HL-60 (cell line): ENCODE measurements at regions not wholly inside any gene's neighbourhood (a gene's known extent, or its start where the extent isn't known, plus 50 kb on each side); places are given as distances from the start of the nearest gene placed in this dataset.
"Not testable (repeated sequence)": the region's sequence is repeated elsewhere in the genome, so short reads cannot be mapped to it uniquely, and the experiment has no call there.

Source experiments
- DNase-seq, 2 experiments: peaks; one replicate each; pipeline ENCODE4 v3.0.0-alpha.2; 2010 to 2020; ENCODE audit warnings: low read depth in 1 of 2, low spot score in 1 of 2
- H3K27ac ChIP-seq: fragments of 250-450 bp; sonication (Bioruptor Pico); replicated peaks from 2 replicates; pipeline ENCODE4 v1.5.1; 2020; ENCODE audit warnings: mild to moderate bottlenecking, moderate library complexity
- H3K27me3 ChIP-seq: fragments of 250-450 bp; sonication (Bioruptor Pico); 2 replicates; pipeline ENCODE4 v1.5.1; 2021; ENCODE audit warnings: mild to moderate bottlenecking, moderate library complexity; ENCODE audit not compliant: insufficient read depth, poor library complexity, severe bottlenecking
- H3K4me3 ChIP-seq: replicated peaks from 2 replicates; pipeline ENCODE4 v1.5.1; 2011; ENCODE audit warnings: mild to moderate bottlenecking, control low read depth, low read length; ENCODE audit not compliant: insufficient read depth
- GABPA ChIP-seq: IDR thresholded peaks from 2 replicates; pipeline ENCODE4 v1.6.1; 2012; ENCODE audit warnings: low read depth
- POLR2AphosphoS5 ChIP-seq: IDR thresholded peaks from 2 replicates; pipeline ENCODE4 v1.6.1; 2012; ENCODE audit warnings: low read depth
- SPI1 ChIP-seq: IDR thresholded peaks from 2 replicates; pipeline ENCODE4 v1.6.1; 2012; ENCODE audit warnings: low read depth, mild to moderate bottlenecking, borderline replicate concordance
- TF ChIP-seq, protein P1 (sequence below): IDR thresholded peaks from 2 replicates; pipeline ENCODE4 v1.6.1; 2012; ENCODE audit warnings: low read depth; ENCODE audit not compliant: insufficient replicate concordance
- TF ChIP-seq, protein P2 (sequence below): IDR thresholded peaks from one replicate; pipeline ENCODE4 v1.5.1; 2011; ENCODE audit warnings: low read length, control low read depth, inconsistent platforms; ENCODE audit not compliant: insufficient read depth

DNA sequence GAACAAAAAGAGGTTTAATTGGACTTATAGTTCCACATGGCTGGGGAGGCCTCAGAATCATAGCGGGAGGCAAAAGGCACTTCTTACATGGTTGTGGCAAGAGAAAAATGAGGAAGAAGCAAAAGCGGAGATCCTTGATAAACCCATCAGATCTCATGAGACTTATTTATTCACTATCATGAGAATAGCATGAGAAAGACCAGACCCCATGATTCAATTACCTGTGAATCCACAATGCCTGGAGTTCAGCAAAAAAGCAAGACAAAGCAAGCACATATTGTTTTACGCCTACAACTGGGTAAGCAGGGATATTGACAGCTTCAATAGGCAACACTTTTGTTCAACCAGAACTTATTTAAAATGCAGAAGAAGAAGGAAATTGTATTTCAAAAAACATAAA lies 218.2 kb downstream of the RPL10L start:
- TF ChIP-seq POLR2AphosphoS5 (no peak), SPI1 (no peak), GABPA (no peak)
- TF ChIP-seq, protein P1, sequence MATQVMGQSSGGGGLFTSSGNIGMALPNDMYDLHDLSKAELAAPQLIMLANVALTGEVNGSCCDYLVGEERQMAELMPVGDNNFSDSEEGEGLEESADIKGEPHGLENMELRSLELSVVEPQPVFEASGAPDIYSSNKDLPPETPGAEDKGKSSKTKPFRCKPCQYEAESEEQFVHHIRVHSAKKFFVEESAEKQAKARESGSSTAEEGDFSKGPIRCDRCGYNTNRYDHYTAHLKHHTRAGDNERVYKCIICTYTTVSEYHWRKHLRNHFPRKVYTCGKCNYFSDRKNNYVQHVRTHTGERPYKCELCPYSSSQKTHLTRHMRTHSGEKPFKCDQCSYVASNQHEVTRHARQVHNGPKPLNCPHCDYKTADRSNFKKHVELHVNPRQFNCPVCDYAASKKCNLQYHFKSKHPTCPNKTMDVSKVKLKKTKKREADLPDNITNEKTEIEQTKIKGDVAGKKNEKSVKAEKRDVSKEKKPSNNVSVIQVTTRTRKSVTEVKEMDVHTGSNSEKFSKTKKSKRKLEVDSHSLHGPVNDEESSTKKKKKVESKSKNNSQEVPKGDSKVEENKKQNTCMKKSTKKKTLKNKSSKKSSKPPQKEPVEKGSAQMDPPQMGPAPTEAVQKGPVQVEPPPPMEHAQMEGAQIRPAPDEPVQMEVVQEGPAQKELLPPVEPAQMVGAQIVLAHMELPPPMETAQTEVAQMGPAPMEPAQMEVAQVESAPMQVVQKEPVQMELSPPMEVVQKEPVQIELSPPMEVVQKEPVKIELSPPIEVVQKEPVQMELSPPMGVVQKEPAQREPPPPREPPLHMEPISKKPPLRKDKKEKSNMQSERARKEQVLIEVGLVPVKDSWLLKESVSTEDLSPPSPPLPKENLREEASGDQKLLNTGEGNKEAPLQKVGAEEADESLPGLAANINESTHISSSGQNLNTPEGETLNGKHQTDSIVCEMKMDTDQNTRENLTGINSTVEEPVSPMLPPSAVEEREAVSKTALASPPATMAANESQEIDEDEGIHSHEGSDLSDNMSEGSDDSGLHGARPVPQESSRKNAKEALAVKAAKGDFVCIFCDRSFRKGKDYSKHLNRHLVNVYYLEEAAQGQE, result no peak
- TF ChIP-seq, protein P2, sequence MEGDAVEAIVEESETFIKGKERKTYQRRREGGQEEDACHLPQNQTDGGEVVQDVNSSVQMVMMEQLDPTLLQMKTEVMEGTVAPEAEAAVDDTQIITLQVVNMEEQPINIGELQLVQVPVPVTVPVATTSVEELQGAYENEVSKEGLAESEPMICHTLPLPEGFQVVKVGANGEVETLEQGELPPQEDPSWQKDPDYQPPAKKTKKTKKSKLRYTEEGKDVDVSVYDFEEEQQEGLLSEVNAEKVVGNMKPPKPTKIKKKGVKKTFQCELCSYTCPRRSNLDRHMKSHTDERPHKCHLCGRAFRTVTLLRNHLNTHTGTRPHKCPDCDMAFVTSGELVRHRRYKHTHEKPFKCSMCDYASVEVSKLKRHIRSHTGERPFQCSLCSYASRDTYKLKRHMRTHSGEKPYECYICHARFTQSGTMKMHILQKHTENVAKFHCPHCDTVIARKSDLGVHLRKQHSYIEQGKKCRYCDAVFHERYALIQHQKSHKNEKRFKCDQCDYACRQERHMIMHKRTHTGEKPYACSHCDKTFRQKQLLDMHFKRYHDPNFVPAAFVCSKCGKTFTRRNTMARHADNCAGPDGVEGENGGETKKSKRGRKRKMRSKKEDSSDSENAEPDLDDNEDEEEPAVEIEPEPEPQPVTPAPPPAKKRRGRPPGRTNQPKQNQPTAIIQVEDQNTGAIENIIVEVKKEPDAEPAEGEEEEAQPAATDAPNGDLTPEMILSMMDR, result no peak
- Histone ChIP-seq H3K4me3 (no peak overlapping the region), H3K27me3 (no peaks in the 10 kb centered on the region), H3K27ac (no peak overlapping the region)
- DNase-seq, result no peak

DNA sequence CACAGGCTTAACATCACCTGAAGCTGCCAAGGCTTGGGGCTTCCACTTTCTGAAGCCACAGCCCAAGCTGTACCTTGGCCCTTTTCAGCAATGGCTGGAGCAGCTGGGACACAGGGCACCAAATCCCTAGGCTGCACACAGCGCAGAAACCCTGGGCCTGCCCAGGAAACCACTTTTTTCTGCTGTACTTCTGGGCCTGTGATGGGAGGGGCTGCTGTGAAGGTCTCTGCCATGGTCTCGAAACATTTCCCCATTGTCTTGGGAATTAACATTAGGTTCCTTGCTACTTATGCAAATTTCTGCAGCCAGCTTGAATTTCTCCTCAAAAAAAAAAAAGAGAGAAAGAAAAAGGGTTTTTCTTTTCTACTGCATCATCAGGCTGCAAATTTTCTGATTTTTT lies 219.1 kb downstream of the RPL10L start:
- DNase-seq, result no peak
- no peak overlapping the region for H3K4me3 ChIP-seq
- no peak overlapping the region for H3K27ac ChIP-seq
- no peak for TF ChIP-seq POLR2AphosphoS5
- TF ChIP-seq, protein P1, result no peak
- no peak for TF ChIP-seq SPI1
- TF ChIP-seq GABPA, result no peak
- TF ChIP-seq, protein P2, result no peak
- no peaks in the 10 kb centered on the region for H3K27me3 ChIP-seq

DNA sequence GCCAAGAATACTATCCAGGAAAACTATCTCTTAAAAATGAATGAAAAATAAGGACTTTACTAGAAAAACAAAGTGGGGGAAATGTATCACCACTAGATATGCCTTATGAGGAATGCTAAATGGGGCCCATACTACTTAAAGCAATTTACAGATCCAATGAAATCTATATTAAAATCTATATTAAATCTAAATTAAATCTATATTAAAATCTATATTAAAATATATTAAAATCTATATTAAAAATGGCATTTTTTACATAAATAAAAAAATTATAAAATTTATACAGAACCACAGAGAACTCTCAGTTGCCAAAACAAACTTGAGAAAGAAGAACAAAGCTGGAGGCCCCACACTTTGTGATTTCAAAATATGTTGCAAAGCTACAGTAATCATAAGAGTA lies 234.5 kb downstream of the RPL10L start:
- H3K27ac ChIP-seq, result no peak overlapping the region
- DNase-seq, result no peak
- no peaks in the 10 kb centered on the region for H3K27me3 ChIP-seq
- no peak overlapping the region for H3K4me3 ChIP-seq
- TF ChIP-seq SPI1, result no peak

DNA sequence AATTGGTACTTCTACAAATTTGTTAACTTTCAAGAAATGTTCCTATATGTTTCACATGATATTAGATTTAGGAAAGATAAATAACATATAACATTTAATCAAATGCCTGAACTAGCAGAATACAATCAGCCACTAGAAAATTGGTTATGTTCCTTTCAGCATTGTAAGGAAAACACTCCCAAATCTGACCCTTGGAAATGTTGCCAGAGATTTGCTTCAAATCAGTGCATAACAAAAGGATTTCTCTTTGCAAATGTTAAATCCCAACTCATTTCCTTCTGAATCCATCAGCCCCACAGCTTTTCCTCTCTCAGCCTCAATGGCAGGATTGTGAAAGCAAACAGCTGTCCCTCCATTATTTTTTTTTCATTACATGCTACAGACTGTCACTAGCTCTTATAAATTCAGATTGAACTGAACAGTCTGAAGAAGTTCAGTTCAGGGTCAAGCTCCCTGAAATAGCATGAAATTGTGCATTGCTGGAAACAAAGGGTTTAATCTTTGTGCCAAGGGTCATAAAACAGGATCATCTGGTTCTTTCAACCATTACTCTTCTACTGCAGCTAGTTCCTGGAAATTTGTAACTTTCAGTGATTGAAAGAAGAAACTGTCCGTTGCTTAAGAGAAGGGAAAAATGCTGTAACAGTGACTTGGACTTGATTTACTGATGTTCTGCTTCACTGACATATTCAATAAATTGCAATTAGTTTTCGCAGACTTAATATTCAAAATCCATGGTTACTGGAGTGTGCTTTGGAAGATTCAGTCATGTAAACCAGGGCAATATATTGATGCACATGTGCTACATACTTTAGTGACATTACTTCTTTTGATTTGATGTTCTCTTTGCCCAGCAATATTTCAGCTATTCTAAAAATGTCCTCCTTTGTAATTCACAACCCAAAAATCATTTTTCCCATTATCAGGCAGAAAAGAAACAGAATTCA lies 246.4 kb downstream of the RPL10L start:
- Histone ChIP-seq H3K27ac (no peak overlapping the region), H3K27me3 (no peaks in the 10 kb centered on the region), H3K4me3 (no peak overlapping the region)
- TF ChIP-seq POLR2AphosphoS5, result no peak
- TF ChIP-seq, protein P1, result no peak
- no peak for TF ChIP-seq SPI1
- TF ChIP-seq, protein P2, result no peak
- no peak for TF ChIP-seq GABPA
- no peak for DNase-seq

DNA sequence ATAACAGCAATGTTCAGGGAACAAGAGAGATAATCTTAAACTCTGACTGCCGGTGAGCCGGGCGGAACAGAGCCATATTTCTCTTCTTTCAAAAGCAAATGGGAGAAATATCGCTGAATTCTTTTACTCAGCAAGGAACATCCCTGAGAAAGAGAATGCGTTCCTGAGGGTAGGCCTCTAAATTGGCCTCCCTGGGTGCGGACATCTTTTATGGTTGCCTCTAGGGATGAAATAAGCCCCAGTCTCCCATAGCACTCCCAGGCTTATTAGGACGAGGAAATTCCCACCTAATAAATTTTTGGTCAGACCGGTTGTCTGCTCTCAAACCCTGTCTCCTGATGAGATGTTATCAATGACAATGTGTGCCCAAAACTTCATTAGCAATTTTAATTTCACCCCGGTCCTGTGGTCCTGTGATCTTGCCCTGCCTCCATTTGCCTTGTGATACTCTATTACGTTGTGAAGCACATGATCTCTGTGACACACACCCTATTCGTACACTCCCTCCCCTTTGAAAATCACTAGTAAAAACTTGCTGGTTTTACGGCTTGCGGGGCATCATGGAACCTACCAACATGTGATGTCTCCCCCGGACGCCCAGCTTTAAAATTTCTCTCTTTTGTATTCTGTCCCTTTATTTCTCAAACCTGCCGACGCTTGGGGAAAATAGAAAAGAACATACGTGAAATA lies 249.4 kb downstream of the RPL10L start:
- DNase-seq, H3K27me3 ChIP-seq, H3K27ac ChIP-seq, H3K4me3 ChIP-seq: not testable (repeated sequence)
